ENCODE measurements at regions not wholly inside any gene's neighbourhood (a gene's known extent, or its start where the extent isn't known, plus 50 kb on each side); places are given as distances from the start of the nearest gene placed in this dataset.

DNA sequence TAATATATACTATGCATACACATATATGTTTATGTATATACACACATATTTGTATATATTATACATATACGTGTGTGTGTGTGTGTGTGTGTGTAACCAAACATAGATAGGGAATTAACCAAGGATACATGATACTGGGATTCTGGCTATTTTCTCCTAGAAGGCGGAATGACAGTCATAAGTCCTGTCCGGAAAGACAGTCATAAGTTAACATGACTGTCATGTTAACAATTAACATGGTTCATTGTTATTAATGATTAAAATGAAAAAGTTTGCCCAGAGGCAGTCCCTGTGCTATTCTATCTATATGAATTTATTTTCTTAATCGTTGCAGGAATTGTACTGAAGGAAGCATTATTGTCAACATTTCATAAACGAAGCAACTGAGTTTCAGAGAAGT, 450.7 kb upstream of the NXPH2 start:
- TF ChIP-seq, protein P1, sequence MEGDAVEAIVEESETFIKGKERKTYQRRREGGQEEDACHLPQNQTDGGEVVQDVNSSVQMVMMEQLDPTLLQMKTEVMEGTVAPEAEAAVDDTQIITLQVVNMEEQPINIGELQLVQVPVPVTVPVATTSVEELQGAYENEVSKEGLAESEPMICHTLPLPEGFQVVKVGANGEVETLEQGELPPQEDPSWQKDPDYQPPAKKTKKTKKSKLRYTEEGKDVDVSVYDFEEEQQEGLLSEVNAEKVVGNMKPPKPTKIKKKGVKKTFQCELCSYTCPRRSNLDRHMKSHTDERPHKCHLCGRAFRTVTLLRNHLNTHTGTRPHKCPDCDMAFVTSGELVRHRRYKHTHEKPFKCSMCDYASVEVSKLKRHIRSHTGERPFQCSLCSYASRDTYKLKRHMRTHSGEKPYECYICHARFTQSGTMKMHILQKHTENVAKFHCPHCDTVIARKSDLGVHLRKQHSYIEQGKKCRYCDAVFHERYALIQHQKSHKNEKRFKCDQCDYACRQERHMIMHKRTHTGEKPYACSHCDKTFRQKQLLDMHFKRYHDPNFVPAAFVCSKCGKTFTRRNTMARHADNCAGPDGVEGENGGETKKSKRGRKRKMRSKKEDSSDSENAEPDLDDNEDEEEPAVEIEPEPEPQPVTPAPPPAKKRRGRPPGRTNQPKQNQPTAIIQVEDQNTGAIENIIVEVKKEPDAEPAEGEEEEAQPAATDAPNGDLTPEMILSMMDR (IDR thresholded peaks at IDR 0.05; ENCODE audit: borderline replicate concordance, extremely low read depth, low read length, poor library complexity, severe bottlenecking) = no peak
- TF ChIP-seq EZH2 (IDR thresholded peaks at IDR 0.05; ENCODE audit: borderline replicate concordance, low read depth, low read length, severe bottlenecking) = no peak

Measured in DND-41 (cell line).